Smooth muscle cell (in vitro differentiated cells): ENCODE measurements at regions not wholly inside any gene's neighbourhood (a gene's known extent, or its start where the extent isn't known, plus 50 kb on each side); places are given as distances from the start of the nearest gene placed in this dataset.

Source experiments
- DNase-seq: peaks from one replicate; lab custom pipeline; 2025; ENCODE audit not compliant: unreplicated experiment; lab: John Stamatoyannopoulos, UW
- H2AFZ ChIP-seq: fragments of 200-600 bp; sonication (generic); 2 replicates; pipeline ENCODE4 v1.6.0; 2016; ENCODE audit warnings: antibody characterized with exemption, low read depth, mild to moderate bottlenecking
- H3F3A ChIP-seq: fragments of 200-600 bp; sonication (generic); 2 replicates; pipeline ENCODE4 v1.6.0; 2017; ENCODE audit warnings: antibody characterized with exemption, low read depth
- H3K27ac ChIP-seq: fragments of 200-600 bp; sonication (generic); 2 replicates; pipeline ENCODE4 v1.5.1; 2016; ENCODE audit warnings: low read depth, mild to moderate bottlenecking
- H3K27me3 ChIP-seq: fragments of 200-600 bp; sonication (generic); 2 replicates; pipeline ENCODE4 v1.6.1; 2016; ENCODE audit warnings: low read depth, mild to moderate bottlenecking
- H3K36me3 ChIP-seq: fragments of 200-600 bp; sonication (generic); 2 replicates; pipeline ENCODE4 v1.5.1; 2016; ENCODE audit warnings: low read depth
- H3K4me1 ChIP-seq: fragments of 200-600 bp; sonication (generic); 2 replicates; pipeline ENCODE4 v1.5.1; 2016; ENCODE audit warnings: low read depth
- H3K4me2 ChIP-seq: fragments of 200-600 bp; sonication (generic); 2 replicates; pipeline ENCODE4 v1.6.0; 2016; ENCODE audit warnings: mild to moderate bottlenecking
- H3K4me3 ChIP-seq: fragments of 200-600 bp; sonication (generic); 2 replicates; pipeline ENCODE4 v1.5.1; 2016; ENCODE audit warnings: mild to moderate bottlenecking
- H3K79me2 ChIP-seq: fragments of 200-600 bp; sonication (generic); 2 replicates; pipeline ENCODE4 v1.6.0; 2016; ENCODE audit warnings: low read depth, mild to moderate bottlenecking
- H3K9ac ChIP-seq: fragments of 200-600 bp; sonication (generic); 2 replicates; pipeline ENCODE4 v1.6.0; 2016; ENCODE audit warnings: low read depth
- H3K9me3 ChIP-seq: fragments of 200-600 bp; sonication (generic); replicated peaks from 2 replicates; pipeline ENCODE4 v1.5.1; 2016; ENCODE audit warnings: low read depth
- H4K20me1 ChIP-seq: fragments of 200-600 bp; sonication (generic); 2 replicates; pipeline ENCODE4 v1.6.0; 2016; ENCODE audit warnings: low read depth
- WGBS: methylation state at CpG from one replicate; pipeline ENCODE4 v1.1.7; 2016; ENCODE audit warnings: low lambda C conversion rate; 5-methylcytosine and 5-hydroxymethylcytosine counted together
- TF ChIP-seq, protein P1 (sequence below): fragments of 200-600 bp; sonication (generic); IDR thresholded peaks from 2 replicates; pipeline ENCODE4 v1.5.1; 2017; ENCODE audit warnings: borderline replicate concordance, mild to moderate bottlenecking, antibody characterized with exemption; ENCODE audit not compliant: insufficient read depth, poor library complexity, severe bottlenecking

DNA sequence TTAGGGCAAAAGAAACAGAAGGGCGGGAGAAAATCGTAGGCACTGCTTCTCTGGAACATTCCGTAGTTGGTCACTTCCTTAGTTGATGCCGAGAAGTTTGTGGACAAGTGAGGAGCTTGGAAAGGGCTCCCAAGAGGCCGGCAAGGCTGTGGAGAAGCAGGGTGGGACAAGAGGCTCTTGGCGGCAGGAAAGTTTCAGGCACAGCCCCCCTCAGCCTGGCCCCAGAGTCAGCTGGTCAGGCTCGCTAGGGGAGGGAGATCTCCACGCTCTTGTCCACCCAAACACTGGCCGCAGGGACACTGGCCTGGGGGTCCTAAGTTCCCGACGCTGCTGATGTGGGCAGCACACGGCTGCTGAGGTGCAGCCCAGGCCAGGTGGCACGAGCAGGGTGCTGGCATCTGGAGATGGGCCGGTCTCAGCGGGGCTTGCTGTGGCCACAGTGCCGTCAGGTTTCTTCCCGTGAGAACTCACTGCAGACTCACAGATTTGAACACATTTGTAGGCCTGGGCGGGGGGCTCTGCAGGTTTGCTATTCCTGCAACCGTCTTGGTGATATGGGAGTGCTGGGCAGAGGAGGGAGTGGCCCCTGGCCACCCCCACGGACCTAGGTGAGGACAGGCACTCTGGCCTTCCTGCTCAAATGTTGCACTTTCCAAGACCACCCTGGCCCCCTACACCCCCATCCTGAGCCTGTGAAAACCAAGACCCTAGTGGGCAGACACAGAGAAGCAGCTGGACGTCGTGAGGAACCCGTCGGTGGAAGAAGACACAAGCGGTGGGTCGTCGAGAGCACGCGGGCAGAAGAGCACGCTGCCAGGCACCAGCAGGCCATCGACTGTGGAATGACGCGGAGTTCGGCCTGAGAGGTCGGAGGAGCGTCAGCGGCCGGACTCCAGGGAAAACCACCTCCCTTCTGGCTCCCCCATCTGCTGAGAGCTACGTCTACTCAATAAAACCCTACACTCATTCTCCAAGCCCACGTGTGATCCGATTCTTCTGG is 160.1 kb downstream of the ERMARD start:
- no peaks in the 10 kb centered on the region for H4K20me1 ChIP-seq
- H3K79me2 ChIP-seq = no peaks in the 10 kb centered on the region
- H3K4me3 ChIP-seq = no peak overlapping the region
- TF ChIP-seq, protein P1, sequence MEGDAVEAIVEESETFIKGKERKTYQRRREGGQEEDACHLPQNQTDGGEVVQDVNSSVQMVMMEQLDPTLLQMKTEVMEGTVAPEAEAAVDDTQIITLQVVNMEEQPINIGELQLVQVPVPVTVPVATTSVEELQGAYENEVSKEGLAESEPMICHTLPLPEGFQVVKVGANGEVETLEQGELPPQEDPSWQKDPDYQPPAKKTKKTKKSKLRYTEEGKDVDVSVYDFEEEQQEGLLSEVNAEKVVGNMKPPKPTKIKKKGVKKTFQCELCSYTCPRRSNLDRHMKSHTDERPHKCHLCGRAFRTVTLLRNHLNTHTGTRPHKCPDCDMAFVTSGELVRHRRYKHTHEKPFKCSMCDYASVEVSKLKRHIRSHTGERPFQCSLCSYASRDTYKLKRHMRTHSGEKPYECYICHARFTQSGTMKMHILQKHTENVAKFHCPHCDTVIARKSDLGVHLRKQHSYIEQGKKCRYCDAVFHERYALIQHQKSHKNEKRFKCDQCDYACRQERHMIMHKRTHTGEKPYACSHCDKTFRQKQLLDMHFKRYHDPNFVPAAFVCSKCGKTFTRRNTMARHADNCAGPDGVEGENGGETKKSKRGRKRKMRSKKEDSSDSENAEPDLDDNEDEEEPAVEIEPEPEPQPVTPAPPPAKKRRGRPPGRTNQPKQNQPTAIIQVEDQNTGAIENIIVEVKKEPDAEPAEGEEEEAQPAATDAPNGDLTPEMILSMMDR = no peak
- H2AFZ ChIP-seq = no peak overlapping the region
- 93% methylated on average over 41 of the region's 41 CpGs for WGBS
- no peak overlapping the region for H3K9ac ChIP-seq
- H3K9me3 ChIP-seq = no peaks in the 10 kb centered on the region
- no peak overlapping the region for H3K4me2 ChIP-seq
- no peak for DNase-seq
- H3K27ac ChIP-seq = no peak overlapping the region
- no peaks in the 10 kb centered on the region for H3K4me1 ChIP-seq
- no peaks in the 10 kb centered on the region for H3K36me3 ChIP-seq
- no peaks in the 10 kb centered on the region for H3F3A ChIP-seq
- peaks cover 18% of the 10 kb centered on the region for H3K27me3 ChIP-seq

DNA sequence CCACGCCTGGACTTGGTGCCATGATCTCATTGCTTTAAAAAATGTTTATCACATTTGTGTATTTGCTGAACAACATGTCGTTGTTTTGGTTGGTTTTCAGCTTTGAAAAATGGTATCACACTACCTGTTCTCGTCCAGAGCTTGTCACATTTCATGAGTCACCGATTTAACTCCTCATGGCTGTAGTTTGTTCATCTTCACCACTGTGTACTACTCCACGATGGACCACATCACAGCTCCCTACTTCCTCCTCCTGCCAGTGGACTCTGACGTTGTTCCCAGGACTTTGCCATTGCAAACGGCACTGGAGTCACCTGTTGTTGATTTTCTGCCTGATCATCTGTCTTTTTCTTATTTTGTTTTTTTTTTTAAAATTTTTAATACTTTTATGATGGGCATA is 157.7 kb downstream of the ERMARD start:
- Histone ChIP-seq H3K4me2 (no peak overlapping the region), H3K27ac (no peak overlapping the region), H3F3A (no peaks in the 10 kb centered on the region), H3K79me2 (no peaks in the 10 kb centered on the region), H3K4me1 (no peaks in the 10 kb centered on the region), H3K9ac (no peak overlapping the region), H2AFZ (no peak overlapping the region), H3K4me3 (no peak overlapping the region), H3K9me3 (no peaks in the 10 kb centered on the region), H4K20me1 (no peaks in the 10 kb centered on the region), H3K27me3 (peaks cover 18% of the 10 kb centered on the region), H3K36me3 (no peaks in the 10 kb centered on the region)
- TF ChIP-seq, protein P1 = no peak
- DNase-seq = no peak
- 86% methylated on average over 7 of the region's 7 CpGs for WGBS

DNA sequence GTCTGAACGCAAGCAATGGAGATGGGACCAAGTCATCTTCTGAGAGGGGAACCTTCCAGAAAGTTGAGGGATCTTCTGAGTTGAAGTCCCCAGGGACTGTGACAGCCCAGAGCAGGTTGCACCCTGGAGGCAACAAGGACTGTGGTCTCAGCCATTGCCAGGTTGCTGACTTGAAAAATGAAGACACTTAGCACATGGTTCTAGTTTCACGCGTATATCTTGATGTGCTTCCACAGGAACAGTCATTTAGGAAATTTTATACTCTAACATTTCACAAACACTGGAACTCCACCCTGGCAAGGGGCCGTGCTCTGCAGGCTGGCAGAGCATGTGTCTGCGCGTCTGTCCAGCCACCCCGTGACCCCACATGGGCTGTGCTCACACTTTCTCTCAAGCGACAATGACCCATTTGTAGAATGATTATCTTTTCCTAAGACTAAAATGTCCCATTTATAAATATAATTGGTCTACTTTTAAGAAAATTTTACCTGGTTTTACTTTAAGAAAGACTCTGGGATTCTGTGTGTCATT is 157.0 kb downstream of the ERMARD start:
- Histone ChIP-seq H3K36me3 (no peaks in the 10 kb centered on the region), H4K20me1 (no peaks in the 10 kb centered on the region), H3F3A (no peaks in the 10 kb centered on the region), H3K27ac (no peak overlapping the region), H3K9me3 (no peaks in the 10 kb centered on the region), H3K9ac (no peak overlapping the region), H3K79me2 (no peaks in the 10 kb centered on the region), H3K4me1 (no peaks in the 10 kb centered on the region), H2AFZ (no peak overlapping the region), H3K4me2 (no peak overlapping the region), H3K4me3 (no peak overlapping the region), H3K27me3 (peaks cover 18% of the 10 kb centered on the region)
- TF ChIP-seq, protein P1 = no peak
- no peak for DNase-seq
- WGBS = 96% methylated on average over 8 of the region's 8 CpGs
